Endodermal cell (in vitro differentiated cells): ENCODE measurements at regions not wholly inside any gene's neighbourhood (a gene's known extent, or its start where the extent isn't known, plus 50 kb on each side); places are given as distances from the start of the nearest gene placed in this dataset.

Experiments
- DNase-seq: peaks from one replicate; pipeline ENCODE4 v3.0.0-alpha.2; 2017
- H3K27ac ChIP-seq: 2 replicates; pipeline ENCODE4 v1.5.1; 2013; ENCODE audit warnings: mild to moderate bottlenecking, low read depth, low read length, moderate library complexity
- H3K27me3 ChIP-seq: 2 replicates; pipeline ENCODE4 v1.6.1; 2013; ENCODE audit warnings: mild to moderate bottlenecking, low read length, moderate library complexity; ENCODE audit not compliant: insufficient read depth, control insufficient read depth, poor library complexity, severe bottlenecking
- H3K36me3 ChIP-seq: 2 replicates; pipeline ENCODE4 v1.7.0; 2013; ENCODE audit warnings: mild to moderate bottlenecking, low read length, moderate library complexity; ENCODE audit not compliant: control insufficient read depth, insufficient read depth
- H3K4me1 ChIP-seq: one replicate; pipeline ENCODE4 v1.7.0; 2013; ENCODE audit warnings: low read length; ENCODE audit not compliant: control insufficient read depth, insufficient read depth
- H3K4me3 ChIP-seq: 2 replicates; pipeline ENCODE4 v1.5.1; 2013; ENCODE audit warnings: mild to moderate bottlenecking, low read length, moderate library complexity
- H3K9ac ChIP-seq: 2 replicates; pipeline ENCODE4 v1.6.1; 2013; ENCODE audit warnings: mild to moderate bottlenecking, low read length, moderate library complexity; ENCODE audit not compliant: poor library complexity, severe bottlenecking; ENCODE audit errors: extremely low read depth
- H3K9me3 ChIP-seq: 2 replicates; pipeline ENCODE4 v1.6.1; 2013; ENCODE audit warnings: mild to moderate bottlenecking, low read length, moderate library complexity; ENCODE audit not compliant: control insufficient read depth
- H3K27ac Mint-ChIP-seq: 2 replicates; pipeline ENCODE4 v1.8.0; 2020; ENCODE audit warnings: mixed read lengths
- H3K27me3 Mint-ChIP-seq: 2 replicates; pipeline ENCODE4 v1.8.0; 2021; ENCODE audit warnings: mild to moderate bottlenecking, mixed read lengths; ENCODE audit not compliant: insufficient read depth
- H3K36me3 Mint-ChIP-seq: 2 replicates; pipeline ENCODE4 v1.8.0; 2020; ENCODE audit warnings: low read depth, mixed read lengths
- H3K4me1 Mint-ChIP-seq: 2 replicates; pipeline ENCODE4 v1.8.0; 2020; ENCODE audit warnings: mixed read lengths
- H3K4me3 Mint-ChIP-seq: 2 replicates; pipeline ENCODE4 v1.8.0; 2020; ENCODE audit warnings: mild to moderate bottlenecking, moderate library complexity, mixed read lengths
- H3K9me3 Mint-ChIP-seq: 2 replicates; pipeline ENCODE4 v1.8.0; 2020; ENCODE audit warnings: mild to moderate bottlenecking, mixed read lengths
- CTCF ChIP-seq: fragments of 200-600 bp; sonication (generic); conservative IDR thresholded peaks from 2 replicates; pipeline ENCODE4 v1.5.0; 2021; ENCODE audit warnings: antibody characterized with exemption, mild to moderate bottlenecking
- WGBS, 2 experiments: methylation state at CpG; one replicate each; pipeline versions ENCODE4 v1.1.5 to v1.1.7; 2013; ENCODE audit warnings: missing lambda C conversion rate in 2 of 2, mixed read lengths in 1 of 2; ENCODE audit not compliant: insufficient coverage in 1 of 2, insufficient read length in 1 of 2; 5-methylcytosine and 5-hydroxymethylcytosine counted together

GRCh38 chr10:3901370-3901769 lies 116.4 kb upstream of the KLF6 start:
- H3K27ac Mint-ChIP-seq = no peak overlapping the region
- H3K36me3 Mint-ChIP-seq = peaks cover 5% of the 10 kb centered on the region
- no peaks in the 10 kb centered on the region for H3K4me1 ChIP-seq
- no peaks in the 10 kb centered on the region for H3K27me3 ChIP-seq
- no peak overlapping the region for H3K4me3 Mint-ChIP-seq
- DNase-seq = no peak
- no peaks in the 10 kb centered on the region for H3K36me3 ChIP-seq
- H3K9me3 Mint-ChIP-seq = peaks cover 9% of the 10 kb centered on the region
- no peak overlapping the region for H3K9ac ChIP-seq
- no peaks in the 10 kb centered on the region for H3K27me3 Mint-ChIP-seq
- H3K4me3 ChIP-seq = no peak overlapping the region
- TF ChIP-seq CTCF = no peak
- H3K4me1 Mint-ChIP-seq = peaks cover 16% of the 10 kb centered on the region
- H3K27ac ChIP-seq = no peak overlapping the region
- H3K9me3 ChIP-seq = peaks cover 9% of the 10 kb centered on the region
- WGBS, 2 experiments = 97 to 100% methylated on average over 1 to 2 of the region's 2 CpGs

DNA sequence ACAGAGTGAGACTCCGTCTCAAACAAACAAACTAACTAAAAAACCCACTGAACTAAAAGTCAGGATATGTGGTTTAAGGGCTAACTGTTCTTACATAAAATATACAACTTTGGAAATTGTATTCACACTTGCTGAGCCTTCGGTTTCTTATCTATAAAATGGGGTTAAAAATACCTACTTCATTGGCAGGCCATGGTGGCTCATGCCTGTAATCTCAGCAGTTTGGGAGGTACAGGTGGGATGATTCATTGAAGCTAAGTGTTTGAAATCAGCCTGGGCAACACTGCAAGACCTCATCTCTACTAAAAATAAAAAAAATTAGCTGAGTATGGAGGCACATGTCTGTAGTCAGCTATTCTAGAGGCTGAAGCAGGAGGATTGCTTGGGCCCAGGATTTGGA lies 115.4 kb upstream of the KLF6 start:
- DNase-seq = no peak
- H3K4me3 Mint-ChIP-seq = no peak overlapping the region
- Histone ChIP-seq H3K27ac (no peak overlapping the region), H3K9ac (no peak overlapping the region), H3K9me3 (peaks cover 2% of the 10 kb centered on the region), H3K27me3 (no peaks in the 10 kb centered on the region), H3K4me3 (no peak overlapping the region), H3K4me1 (peaks cover 4% of the 10 kb centered on the region), H3K36me3 (no peaks in the 10 kb centered on the region)
- peaks cover 22% of the 10 kb centered on the region for H3K4me1 Mint-ChIP-seq
- 100% methylated on average over 1 to 2 of the region's 2 CpGs for WGBS, 2 experiments
- H3K9me3 Mint-ChIP-seq = peaks cover 8% of the 10 kb centered on the region
- H3K27me3 Mint-ChIP-seq = no peaks in the 10 kb centered on the region
- no peaks in the 10 kb centered on the region for H3K36me3 Mint-ChIP-seq
- TF ChIP-seq CTCF = no peak
- no peak overlapping the region for H3K27ac Mint-ChIP-seq

- no peaks in the 10 kb centered on the region for H3K36me3 ChIP-seq
- no peak overlapping the region for H3K9ac ChIP-seq
- H3K4me3 ChIP-seq = no peak overlapping the region
- no peak for TF ChIP-seq CTCF
- no peaks in the 10 kb centered on the region for H3K27me3 ChIP-seq
- Mint-ChIP-seq H3K27ac (no peak overlapping the region), H3K4me1 (peaks cover 29% of the 10 kb centered on the region), H3K9me3 (no peaks in the 10 kb centered on the region), H3K27me3 (no peaks in the 10 kb centered on the region), H3K4me3 (no peak overlapping the region), H3K36me3 (no peaks in the 10 kb centered on the region)
- H3K27ac ChIP-seq = no peak overlapping the region
- H3K4me1 ChIP-seq = peaks cover 7% of the 10 kb centered on the region
- no peak for DNase-seq
- WGBS, 2 experiments = 92 to 95% methylated on average over 4 of the region's 4 CpGs
- no peaks in the 10 kb centered on the region for H3K9me3 ChIP-seq
Measured at GRCh38 chr10:3898821-3899220, 113.8 kb upstream of the KLF6 start.
